GM12878 (cell line): ENCODE measurements at regions not wholly inside any gene's neighbourhood (a gene's known extent, or its start where the extent isn't known, plus 50 kb on each side); places are given as distances from the start of the nearest gene placed in this dataset.

ENCODE experiments used
- ATAC-seq: fragments of 200-7000 bp; cut with Tn5 transposase; 3 replicates; pipeline ENCODE4 v1.9.1; 2020; ENCODE audit warnings: mild to moderate bottlenecking, moderate library complexity
- BruUV-seq: library from RNA; stranded (reverse); fragments of 400-500 nt; replicated peaks from 2 replicates; lab custom pipeline; 2021; lab: Mats Ljungman, UMichigan
- CTCF ChIA-PET: fragments of 300-600 bp; sonication (Branson Sonifier 250); formaldehyde crosslinking; extraction: SDS; loops from one replicate; lab custom pipeline; 2021; ENCODE audit warnings: inconsistent platforms; lab: Yijun Ruan, JAX
- POLR2A ChIA-PET: fragments of 350-600 bp; formaldehyde crosslinking; extraction: SDS; loops from one replicate; lab custom pipeline; 2021; ENCODE audit warnings: inconsistent platforms; lab: Charles Lee
- RAD21 ChIA-PET: fragments of 300-600 bp; sonication (Branson Sonifier 250); formaldehyde crosslinking; loops from one replicate; lab custom pipeline; 2023; ENCODE audit warnings: antibody characterized with exemption; ENCODE audit not compliant: unreplicated experiment; lab: Charles Lee
- SMC1A ChIA-PET: fragments of 300-600 bp; sonication (Branson Sonifier 250); formaldehyde crosslinking; loops from one replicate; lab custom pipeline; 2023; ENCODE audit not compliant: unreplicated experiment, uncharacterized antibody; lab: Charles Lee
- DNase-seq: peaks from one replicate; pipeline ENCODE4 v3.0.0-alpha.2; 2011; ENCODE audit warnings: low read depth, low spot score
- FAIRE-seq: peaks from 3 replicates; lab custom pipeline; 2011; peaks lifted over from hg19 to GRCh38; lab: Jason Lieb, UNC
- H2AFZ ChIP-seq: 2 replicates; pipeline ENCODE4 v1.6.0; 2011; ENCODE audit warnings: low read depth, low read length, control low read depth; ENCODE audit not compliant: control insufficient read depth
- H3K27ac ChIP-seq: 2 replicates; pipeline ENCODE4 v1.5.1; 2011; ENCODE audit warnings: control low read depth; ENCODE audit not compliant: control insufficient read depth, insufficient read depth
- H3K27me3 ChIP-seq, 2 experiments: replicated peaks in 1 of 2; 2 replicates each; pipeline versions ENCODE4 v1.6.0 to v1.6.1; 2011; ENCODE audit warnings: low read length in 1 of 2; ENCODE audit not compliant: control insufficient read depth in 2 of 2, insufficient read depth in 2 of 2
- H3K36me3 ChIP-seq, 2 experiments: 2 replicates each; pipeline ENCODE4 v1.5.1; 2011; ENCODE audit warnings: low read length in 1 of 2; ENCODE audit not compliant: control insufficient read depth in 2 of 2, insufficient read depth in 2 of 2
- H3K4me1 ChIP-seq: 2 replicates; pipeline ENCODE4 v1.6.1; 2011; ENCODE audit warnings: mild to moderate bottlenecking, low read length, moderate library complexity, mixed read lengths; ENCODE audit not compliant: control insufficient read depth, insufficient read depth
- H3K4me2 ChIP-seq: 2 replicates; pipeline ENCODE4 v1.6.0; 2011; ENCODE audit warnings: control low read depth; ENCODE audit not compliant: control insufficient read depth, insufficient read depth
- H3K4me3 ChIP-seq: fragments of 200-600 bp; sonication (generic); 2 replicates; pipeline ENCODE4 v1.5.1; 2016
- H3K79me2 ChIP-seq: 2 replicates; pipeline ENCODE4 v1.6.0; 2011; ENCODE audit warnings: low read length; ENCODE audit not compliant: control insufficient read depth, insufficient read depth
- H3K9ac ChIP-seq: 2 replicates; pipeline ENCODE4 v1.8.0; 2011; ENCODE audit warnings: low read length, control low read depth, mixed read lengths; ENCODE audit not compliant: control insufficient read depth, insufficient read depth
- H3K9me3 ChIP-seq: replicated peaks from 3 replicates; pipeline ENCODE4 v1.5.1; 2011; ENCODE audit warnings: mild to moderate bottlenecking, low read length; ENCODE audit not compliant: control insufficient read depth, insufficient read depth
- H4K20me1 ChIP-seq: 2 replicates; pipeline ENCODE4 v1.6.0; 2011; ENCODE audit not compliant: control insufficient read depth, insufficient read depth
- CTCF ChIP-seq, 3 experiments: IDR thresholded peaks in 2 of 3; conservative IDR thresholded peaks in 1 of 3; 2 replicates each; pipeline ENCODE4 v1.5.1; 2011; ENCODE audit warnings: low read depth in 3 of 3, low read length in 3 of 3, mild to moderate bottlenecking in 3 of 3, control low read depth in 2 of 3, moderate library complexity in 2 of 3, inconsistent platforms in 1 of 3, mixed read lengths in 1 of 3; ENCODE audit not compliant: control insufficient read depth in 2 of 3, insufficient read depth in 1 of 3; ENCODE audit errors: extremely low read depth in 1 of 3
- EED ChIP-seq: sonication (generic); IDR thresholded peaks from 2 replicates; pipeline ENCODE4 v1.6.1; 2016; ENCODE audit warnings: antibody characterized with exemption, low read depth
- MEF2A ChIP-seq: IDR thresholded peaks from 2 replicates; pipeline ENCODE4 v1.6.1; 2011; ENCODE audit warnings: low read depth, mild to moderate bottlenecking, low read length, moderate library complexity; ENCODE audit not compliant: insufficient read depth
- RBBP5 ChIP-seq: fragments of 200-600 bp; sonication (generic); conservative IDR thresholded peaks from 2 replicates; pipeline ENCODE4 v1.6.1; 2016
- in situ Hi-C: fragments of 300-500 bp; cut with MboI; formaldehyde crosslinking; loops from 9 replicates; pipeline ENCODE4 v1.14.3; 2018; ENCODE audit warnings: mixed read lengths
- intact Hi-C: fragments of 100-400 bp; cut with micrococcal nuclease; formaldehyde crosslinking; loops from one replicate; pipeline ENCODE4 v1.14.2; 2022; ENCODE audit not compliant: unreplicated experiment

DNA sequence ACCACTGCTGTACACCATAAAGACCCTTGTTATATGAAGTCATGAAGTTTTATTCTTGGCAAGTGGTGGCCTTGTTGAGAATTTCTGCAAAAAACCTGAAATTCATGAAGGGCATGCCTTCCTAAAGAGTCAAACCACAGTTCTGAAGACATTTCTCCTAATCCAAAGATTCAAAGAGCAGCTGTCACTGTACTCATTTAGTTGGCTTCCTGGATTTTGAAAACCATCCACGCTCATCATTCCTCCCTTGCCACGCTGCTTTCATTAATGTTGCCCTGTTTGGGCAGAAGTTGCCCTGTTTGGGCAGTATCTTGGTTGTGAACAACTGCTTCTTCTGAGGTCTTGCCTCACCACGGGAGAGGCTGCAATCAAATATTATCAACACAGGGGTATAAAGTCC lies 560.3 kb upstream of the TLE4 start (continued):
- TF ChIP-seq CTCF (IDR thresholded peaks at IDR 0.05 in 2 of 3, conservative IDR thresholded peaks at IDR 0.05 in 1 of 3; ENCODE audit: control insufficient read depth in 2 of 3, extremely low read depth in 1 of 3, insufficient read depth in 1 of 3, low read depth in 3 of 3, low read length in 3 of 3) (no peak), RBBP5 (no peak), MEF2A (no peak)

DNA sequence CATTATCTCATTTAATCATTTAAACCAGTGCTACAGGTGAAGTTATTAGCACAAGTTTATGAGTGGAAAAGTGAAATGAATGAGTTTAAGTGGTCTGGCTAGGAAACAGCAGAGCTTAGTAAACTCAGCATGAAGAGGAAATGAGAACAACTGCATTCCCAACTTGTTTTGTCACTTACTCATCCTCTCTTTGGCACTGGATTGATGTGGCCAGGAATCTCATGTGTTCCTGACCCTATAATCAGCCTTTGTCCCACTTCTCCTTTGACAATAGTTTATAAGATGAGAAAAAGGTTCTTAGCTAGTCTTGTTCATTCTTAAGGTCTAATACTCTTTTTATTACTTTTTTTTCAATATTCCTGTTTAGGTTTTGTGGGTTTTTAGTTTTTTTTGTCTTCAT lies 559.2 kb upstream of the TLE4 start:
- ChIA-PET SMC1A (no interaction called here), POLR2A (no interaction called here), CTCF (no interaction called here), RAD21 (no interaction called here)
- no TSS peak for BruUV-seq
- FAIRE-seq, result no peak
- no peak overlapping the region for H3K9ac ChIP-seq
- H3K36me3 ChIP-seq, result no peaks in the 10 kb centered on the region
- H3K4me3 ChIP-seq, result no peak overlapping the region
- H3K27ac ChIP-seq, result no peak overlapping the region
- intact Hi-C loops, result no loop called here
- H3K4me1 ChIP-seq, result peaks cover 8% of the 10 kb centered on the region
- H3K4me2 ChIP-seq, result no peak overlapping the region
- no peaks in the 10 kb centered on the region; the same call in 1 of the 3 replicates for H3K9me3 ChIP-seq
- DNase-seq, result no peak
- H4K20me1 ChIP-seq, result no peaks in the 10 kb centered on the region
- H3K27me3 ChIP-seq, result no peaks in the 10 kb centered on the region
- H2AFZ ChIP-seq, result no peak overlapping the region
- in situ Hi-C loops, result no loop called here
- no peak for TF ChIP-seq EED
- no peaks in the 10 kb centered on the region for H3K79me2 ChIP-seq
- no peak for ATAC-seq
